COLO829 (cell line): ENCODE measurements at regions not wholly inside any gene's neighbourhood (a gene's known extent, or its start where the extent isn't known, plus 50 kb on each side); places are given as distances from the start of the nearest gene placed in this dataset.
"Not testable (repeated sequence)": the region's sequence is repeated elsewhere in the genome, so short reads cannot be mapped to it uniquely, and the experiment has no call there.

Experiments
- DNase-seq: peaks from one replicate; pipeline ENCODE4 v3.0.0; 2012; ENCODE audit warnings: low spot score

DNA sequence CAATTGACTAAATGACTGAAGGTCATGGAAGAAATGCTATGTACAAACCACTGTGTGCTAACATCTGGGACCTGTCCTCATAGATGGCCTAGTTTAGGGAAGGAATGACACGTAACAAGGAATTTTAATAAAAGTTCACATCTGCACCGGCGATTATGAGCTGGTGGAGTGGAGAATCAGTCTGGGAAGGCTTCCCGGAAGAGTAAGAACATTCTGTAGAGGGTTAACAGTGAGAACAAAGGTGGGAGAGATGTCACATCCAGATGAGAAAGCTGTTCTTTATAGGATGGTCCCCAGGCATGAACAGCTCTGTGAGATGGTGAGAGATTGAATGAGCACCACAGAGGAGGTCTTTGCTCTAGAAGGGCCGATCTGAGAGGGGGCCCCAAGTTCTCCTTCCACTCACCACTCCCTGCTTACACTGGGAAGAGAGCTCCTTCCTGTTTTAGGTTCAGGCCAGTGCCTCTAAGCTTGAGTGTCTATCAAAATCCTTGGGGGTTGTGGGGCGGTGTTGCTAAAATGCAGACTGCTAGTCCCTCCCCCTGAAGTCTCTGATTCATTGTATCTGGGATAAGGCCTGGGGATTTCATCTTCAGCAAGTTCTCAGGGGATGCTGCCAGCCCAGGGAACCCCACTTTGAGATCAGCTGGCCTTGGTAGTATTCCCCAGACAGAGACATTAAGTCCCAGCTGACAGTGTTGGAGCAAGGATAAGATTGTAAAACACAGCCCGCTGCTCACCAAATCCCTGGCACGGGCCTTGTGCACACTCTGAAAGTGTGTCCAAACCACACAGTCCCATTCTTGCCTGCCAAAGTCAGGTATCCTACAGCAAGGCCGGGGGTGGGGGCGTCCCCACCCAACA is 294.7 kb upstream of the MAF start:
- DNase-seq, result no peak

DNA sequence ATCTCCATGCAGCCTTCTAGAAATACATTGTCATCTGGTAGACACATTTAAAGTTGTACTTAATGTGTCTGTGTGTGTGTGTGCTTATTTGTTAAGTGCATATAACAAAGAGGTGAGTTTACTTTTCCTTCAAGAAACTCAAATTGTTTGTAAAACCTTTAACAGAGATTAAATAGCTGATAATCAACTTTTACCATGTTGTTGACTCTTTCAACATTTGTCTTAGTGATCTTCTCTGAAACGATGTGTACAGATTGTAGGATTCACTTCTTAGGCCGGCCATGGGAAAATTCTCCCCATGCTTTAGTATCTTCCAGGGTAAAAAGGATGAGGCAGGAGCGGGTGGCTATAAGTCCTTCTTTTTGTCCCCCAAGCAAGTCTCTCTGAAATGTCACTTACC is 292.9 kb upstream of the MAF start:
- DNase-seq, result no peak

DNA sequence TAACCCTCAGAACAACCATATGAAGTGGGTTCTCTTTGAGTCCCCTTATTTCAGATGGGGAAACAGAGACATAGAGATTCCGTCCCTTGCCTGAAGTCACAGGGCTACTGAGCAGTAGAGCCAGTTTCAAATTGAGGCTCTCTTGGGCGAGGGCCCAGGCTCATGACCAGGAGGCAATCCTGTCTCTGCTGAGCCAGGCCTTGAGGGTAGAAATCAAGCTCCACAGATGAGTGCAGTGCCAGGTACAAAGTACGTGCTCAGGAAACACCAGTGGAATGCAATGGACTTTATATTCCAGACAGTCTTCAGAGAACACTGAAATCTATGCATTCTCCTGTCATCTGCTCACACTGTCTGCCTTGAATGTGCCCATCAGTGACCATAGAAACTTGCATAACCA is 291.7 kb upstream of the MAF start:
- no peak for DNase-seq

DNA sequence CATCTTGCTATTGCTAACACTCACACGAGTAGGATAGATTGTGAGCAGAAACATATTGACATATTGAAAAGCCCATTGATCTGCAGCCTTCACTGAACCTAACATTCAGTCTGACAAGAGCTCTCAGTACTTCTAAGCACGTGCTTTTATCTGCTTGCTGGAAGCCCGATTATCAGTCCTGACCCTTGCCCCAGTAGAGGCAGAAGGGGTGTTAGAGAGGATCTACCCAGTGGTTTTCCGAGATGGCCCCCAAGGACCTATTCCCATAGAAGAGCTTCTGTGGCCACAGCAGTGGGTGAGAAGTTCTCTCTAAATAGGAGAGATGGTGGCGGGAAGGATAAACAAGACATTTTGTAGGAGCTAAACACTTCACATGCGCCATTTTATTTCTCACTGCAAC is 290.9 kb upstream of the MAF start:
- DNase-seq, result no peak

DNA sequence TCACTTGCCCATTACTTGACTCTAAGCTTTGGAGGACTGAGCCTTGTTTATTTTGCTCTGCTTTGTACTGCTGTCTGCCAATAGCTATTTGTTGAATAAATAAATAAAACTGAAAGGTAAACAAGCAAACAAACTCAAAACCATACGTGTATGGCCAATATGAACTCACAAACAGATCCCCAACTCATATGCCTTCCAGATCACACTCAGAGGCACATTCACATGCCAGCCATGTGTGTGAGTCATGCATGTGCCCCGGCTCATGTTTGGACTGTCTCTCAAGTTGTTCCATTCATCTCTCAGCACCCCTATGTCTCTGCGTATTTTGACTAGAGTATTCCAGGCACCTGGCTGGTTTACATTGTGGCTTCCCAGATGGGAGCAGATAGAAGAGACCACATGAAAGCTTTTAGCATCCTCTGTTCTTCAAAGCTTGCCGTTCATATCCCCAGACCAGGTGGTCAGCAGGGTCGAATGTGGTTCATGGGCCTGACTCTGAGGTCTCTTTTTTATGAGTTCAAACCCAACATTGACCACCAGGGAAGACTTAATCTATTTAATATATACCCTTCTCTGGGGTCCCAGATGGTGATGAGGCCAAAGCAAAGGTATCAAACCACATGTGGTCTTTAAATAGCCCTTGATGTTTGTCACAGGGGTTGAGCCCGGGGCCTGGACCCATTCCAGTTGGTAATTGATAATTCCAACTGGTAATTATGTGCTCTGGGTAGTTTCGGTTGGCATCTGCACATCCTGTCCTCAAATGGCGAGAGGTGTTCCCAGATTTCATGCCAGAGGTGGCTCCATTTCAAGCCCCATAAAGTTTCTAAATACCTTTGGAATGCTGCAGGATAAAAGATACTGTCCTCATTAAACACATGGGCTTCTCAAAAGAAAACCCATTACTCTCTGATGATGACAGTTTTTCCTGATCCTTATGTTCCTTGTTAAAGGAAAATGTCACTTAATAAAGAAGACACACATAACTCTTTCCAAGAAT is 287.3 kb upstream of the MAF start:
- DNase-seq, result no peak

DNA sequence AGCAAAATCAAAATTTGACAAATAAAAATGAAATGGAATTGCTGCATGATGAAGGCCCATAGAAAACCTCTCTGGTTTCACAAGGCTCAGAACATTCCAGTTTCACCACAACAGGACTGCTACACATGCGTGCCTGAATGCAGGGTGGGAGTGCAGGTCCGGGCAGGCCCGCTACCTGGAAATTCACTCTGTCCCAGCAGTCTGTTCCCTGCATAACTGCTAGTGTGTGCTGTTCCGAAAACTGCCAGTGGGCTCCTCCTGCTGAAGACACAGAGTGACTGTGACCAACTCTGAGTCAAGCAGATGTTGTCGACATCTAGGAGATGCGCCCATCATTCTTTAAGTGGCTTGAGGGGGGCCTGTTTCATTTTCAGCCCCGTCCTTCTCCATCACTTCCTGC is 284.8 kb upstream of the MAF start:
- DNase-seq, result no peak

DNA sequence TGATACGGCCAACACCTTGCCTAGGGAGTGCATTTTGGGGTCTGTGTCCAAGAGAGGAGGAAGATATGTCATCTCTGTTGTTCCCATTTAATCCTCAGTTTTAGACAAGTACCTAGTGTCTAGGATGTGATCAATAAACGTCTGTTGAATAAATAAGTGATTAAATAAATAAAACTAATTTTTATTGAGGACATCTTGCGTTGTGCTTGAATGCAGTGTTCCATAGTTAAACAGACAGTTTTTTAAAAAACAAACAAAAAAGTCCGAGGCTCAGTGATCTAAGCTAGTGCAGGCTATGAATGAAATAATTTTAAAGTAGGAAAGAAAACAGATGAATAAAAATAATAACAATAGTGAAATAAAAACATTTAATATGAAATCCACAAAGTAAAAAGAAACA is 283.0 kb upstream of the MAF start:
- no peak for DNase-seq

DNA sequence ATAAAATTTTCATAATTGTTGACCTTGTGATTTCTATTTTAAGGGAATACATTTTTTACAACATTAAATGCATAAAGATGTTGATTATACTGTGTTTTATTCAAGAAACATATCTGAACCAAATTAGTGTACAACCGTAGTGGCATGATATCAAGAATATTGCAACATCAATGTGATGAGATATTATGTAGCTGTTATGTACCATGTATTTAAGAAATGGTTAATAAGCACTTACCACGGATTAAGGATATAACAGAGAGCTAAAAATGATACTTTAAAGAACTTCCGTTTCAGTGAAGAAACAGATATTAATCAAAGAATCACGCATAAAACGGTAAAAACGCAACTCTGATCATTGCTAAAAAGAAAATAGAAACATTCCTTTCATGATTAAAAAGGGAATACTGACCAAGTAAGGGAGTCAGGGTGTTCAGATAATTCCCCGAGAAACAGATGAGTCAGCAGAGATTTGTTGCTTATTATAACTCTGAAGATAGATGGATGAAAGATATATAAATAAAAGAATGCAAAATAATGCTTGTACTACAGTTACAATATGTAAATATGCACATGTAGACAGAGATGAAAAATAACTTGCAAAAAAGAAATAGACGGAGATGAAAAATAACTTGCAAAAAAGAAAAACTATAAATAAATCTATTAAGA is 281.9 kb upstream of the MAF start:
- DNase-seq, result no peak

DNA sequence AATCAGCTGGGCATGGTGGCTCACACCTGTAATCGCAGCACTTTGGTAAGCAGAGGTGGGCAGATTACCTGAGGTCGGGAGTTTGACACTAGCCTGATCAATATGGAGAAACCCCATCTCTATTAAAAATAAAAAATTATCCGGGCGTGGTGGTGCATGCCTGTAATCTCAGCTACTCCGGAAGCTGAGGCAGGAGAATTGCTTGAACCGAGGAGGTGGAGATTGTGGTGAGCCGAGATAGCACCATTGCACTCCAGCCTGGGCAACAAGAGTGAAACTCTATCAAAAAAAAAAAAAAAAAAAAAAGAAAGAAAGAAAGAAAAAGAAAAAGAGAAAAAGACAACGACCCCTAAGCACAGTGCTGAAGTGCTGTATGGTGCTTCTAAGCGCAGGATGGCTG is 280.6 kb upstream of the MAF start:
- DNase-seq, result not testable (repeated sequence)

DNA sequence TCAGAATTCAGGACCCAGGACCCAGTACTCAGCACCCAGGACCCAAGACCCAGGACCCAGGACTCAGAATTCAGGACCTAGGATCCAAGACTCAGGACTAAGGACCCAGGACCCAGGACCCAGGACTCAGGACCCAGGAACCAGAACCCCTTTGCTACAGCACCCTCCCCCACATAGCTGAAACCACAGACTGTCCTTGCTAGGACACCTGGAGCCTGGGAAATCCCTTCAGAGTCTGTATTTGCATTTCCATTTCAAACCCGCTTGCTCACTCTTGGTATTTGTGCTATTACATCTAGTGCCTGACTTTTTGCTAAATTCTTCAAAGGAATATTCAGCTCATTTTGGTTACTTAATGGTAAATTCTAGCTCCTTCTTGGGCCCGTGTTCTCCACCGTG is 275.8 kb upstream of the MAF start:
- no peak for DNase-seq

DNA sequence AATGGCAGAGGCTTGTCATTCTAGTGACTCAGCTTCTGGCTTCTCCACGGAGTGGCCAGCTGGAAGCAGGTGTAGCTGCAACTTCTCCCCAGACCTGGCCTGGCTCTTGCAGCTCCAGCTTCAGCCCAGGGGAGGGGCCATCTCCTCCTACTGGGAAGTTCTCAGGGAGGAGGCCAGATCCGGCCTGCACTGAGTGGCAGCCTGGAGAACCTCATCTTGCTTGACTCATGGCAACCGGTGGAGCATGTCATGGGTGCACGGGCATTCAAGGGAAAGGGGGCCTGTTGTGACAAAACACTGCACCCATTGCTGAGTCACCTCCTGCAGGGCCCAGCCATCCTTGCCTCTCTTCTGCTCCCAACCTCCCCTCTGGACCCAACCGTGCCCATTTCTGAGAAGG is 273.9 kb upstream of the MAF start:
- DNase-seq, result no peak

DNA sequence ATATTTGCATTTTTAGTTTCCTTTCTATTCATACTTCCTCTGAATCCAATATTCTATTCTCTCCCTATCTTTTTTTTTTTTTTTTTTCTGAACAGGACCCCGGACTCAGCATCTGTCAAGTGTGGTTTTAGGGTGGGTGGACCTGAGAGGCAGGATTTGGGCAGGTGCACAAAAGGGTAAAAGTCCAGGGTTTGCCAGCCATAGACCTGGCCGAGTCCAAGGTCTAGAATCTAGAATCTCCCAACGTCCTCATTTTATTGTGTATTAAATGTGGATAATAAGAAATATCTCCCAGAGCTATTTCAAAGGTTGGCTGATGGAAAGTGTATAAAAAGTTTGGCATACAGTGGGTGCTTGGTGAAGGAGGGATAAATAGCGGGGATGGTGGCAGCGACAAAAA is 273.3 kb upstream of the MAF start:
- no peak for DNase-seq

DNA sequence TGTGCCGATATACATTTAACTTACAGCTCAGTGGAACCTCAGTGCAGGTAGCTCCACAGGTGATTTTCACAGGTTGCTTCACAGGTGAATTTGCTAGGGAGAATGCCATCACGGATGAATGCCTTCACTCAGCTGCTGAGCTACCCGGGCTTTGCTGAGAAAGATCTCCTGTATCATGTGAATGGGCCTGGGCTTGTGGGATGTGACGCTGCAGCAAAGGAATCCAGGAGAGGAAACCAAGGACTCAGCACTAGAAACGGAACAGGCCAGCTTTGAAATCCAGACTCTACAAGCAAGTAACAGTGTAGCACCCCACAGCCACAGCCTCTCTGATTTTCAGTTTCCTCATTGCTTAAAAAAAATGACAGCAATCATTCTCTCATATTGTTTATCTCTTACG is 271.4 kb upstream of the MAF start:
- DNase-seq, result no peak

DNA sequence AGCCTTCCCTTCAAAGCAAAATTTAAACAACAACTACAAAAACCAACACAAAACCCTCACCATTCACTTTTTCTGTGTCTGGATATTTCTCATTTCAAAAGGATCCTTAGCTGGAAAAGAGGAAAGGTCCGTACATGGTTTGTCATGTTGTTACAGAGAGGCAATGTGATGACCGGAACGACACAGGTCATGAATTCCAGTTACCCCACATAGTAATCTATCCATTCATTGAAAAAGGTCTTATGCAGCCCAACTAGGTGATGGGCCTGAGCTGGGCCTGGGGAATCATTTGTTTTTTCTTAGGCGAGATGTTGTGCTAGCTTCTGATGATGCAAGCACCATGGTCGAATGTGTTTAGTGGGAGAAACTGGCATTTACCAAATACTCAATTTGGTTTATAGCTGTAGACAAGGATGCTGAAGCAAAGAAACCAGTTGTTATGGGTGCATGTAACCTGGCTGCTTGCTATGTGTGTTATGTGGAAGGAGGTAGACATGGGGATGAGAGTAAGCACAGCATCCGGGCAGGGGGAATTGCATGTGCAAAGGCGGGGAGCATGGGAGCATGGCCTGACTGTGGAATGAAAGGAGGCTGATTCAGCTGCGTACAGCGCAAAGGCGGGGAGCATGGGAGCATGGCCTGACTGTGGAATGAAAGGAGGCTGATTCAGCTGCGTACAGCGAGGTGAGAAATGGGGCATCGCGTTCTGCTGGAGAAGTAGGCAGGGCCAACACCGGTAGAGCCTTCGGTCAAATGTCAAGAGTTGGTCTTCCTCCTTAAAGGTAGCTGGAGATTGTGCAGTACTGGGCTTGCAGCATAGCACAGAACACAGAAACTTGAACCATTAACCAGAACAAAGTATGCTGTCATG is 269.7 kb upstream of the MAF start:
- no peak for DNase-seq

DNA sequence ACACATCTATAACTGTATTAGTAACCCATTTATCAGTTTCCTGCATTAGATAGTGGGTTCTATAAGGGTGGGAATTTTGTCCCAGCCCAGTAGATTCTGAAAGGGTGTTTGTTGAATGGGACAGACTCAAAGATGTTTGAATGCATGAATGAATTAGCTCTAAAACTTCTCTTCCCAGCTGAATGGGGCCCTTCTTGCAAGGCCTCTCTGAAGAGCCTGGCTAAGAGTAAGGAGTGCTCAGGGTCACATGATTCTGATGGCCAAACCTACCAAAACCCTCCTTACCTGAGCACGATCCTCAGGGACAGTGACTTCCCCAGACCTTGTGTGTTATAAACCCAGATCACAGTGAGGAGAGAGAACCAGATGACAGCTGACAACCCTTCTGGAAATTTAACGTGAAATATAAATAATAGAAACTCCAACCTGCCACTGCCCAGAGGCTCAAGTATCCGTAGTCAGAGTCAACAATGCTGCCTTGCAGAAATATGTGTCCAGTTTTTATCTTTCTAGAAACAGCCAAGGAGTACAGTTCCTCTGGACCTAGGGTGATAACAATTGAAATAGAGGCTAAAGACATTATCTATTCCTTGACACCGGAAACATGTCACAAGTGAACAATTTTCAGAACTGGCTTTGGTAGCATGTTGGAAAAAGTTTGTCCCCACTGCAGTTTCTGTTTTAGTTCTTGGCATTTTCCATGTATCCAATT is 268.9 kb upstream of the MAF start:
- no peak for DNase-seq

DNA sequence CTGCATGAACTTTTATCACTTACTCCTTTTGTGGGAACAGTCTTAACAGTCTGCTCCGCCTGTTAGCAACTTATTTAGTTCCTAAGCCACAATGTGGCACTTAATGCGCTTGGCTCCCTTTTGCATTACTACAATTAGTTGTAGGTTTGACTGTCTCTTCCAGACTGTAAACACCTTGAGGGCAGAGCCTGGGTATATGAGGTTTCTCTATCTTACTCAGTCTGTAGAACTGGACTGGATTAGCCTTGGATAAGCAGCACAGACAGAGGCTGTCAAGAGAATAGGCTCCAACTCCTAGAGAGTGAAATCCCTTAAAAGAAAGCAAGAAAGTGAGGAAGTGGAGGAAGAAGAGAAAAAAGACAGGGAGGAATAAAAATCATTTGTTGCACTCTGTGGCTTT is 268.3 kb upstream of the MAF start:
- no peak for DNase-seq

DNA sequence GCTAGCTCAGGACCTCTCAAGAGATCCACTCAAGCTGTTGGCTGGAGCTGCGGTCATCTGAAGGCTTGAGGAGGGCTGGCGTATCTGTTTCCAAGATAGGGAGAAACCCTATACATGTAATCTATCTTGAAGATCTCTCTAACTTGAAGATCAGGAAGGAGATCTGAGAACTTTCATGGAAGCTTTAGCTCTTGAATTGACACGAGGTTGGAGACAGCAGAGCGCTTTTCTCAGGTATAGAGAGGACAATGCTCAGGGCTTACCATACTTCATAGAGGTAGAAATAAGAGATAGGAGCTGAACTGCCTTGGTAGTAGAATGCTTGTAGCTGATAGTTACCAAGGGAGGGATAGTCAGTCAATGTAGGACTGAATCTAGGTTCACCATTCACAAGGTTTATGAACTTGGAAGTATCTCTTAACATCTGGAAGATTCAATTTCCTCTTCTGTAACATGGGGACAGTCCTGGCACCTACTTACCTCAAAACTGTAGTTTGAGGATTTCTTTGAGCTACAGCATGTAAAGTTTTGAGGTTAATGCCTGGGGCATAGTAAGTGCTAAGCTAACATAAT is 267.0 kb upstream of the MAF start:
- DNase-seq, result no peak

DNA sequence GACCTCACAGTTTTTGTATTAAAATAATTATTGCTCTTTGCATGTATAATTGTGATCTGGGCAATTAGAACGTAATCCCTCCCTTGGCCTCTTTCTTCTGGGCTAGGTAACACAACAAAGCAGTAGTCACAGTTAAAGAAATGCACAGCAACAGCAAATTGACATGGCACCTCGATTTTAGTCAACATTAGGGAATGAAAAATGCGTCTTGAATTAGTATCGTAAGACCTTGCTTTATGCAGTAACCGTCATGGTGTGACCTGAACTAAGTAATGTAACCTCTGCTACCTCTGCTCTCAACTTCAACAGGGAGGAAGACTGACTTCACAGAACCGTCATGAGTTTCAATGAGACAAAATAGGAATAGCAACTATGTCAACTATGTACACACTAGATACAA is 265.4 kb upstream of the MAF start:
- no peak for DNase-seq

DNA sequence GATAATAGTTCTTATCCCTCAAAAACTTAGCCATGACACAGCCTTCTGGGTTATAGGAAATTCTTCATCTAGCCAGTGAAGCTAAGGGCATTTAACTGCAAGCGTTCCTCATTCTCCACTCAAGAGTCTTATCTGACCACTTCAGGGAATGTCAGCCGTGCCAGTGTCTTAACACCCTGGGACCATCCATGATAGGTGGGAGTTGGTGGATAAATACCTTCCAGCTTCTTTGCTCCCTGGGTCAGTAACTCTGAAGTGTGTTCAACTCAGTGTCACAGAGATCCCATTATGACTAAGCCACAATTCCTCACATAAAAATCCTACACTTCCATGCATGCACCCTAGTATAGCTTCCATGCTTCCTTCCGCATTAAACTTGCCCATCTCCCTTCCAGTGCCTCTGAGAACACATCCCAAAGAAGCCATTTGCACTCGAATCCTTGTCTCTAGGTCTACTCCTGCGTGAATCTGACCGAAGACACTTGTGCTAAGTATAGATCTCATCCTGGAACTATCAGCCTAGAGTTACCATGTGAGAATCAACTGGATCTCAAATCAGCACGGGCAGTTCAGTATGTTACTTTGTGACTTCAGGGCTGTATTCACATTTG is 264.3 kb upstream of the MAF start:
- DNase-seq, result no peak
